HCT116 (cell line): ENCODE measurements at regions not wholly inside any gene's neighbourhood (a gene's known extent, or its start where the extent isn't known, plus 50 kb on each side); places are given as distances from the start of the nearest gene placed in this dataset.

Experiments
- CEBPB ChIP-seq: IDR thresholded peaks from 2 replicates; pipeline ENCODE4 v1.6.1; 2012; ENCODE audit warnings: low read depth
- EZH2 ChIP-seq: fragments of 200-600 bp; sonication (generic); IDR thresholded peaks from 2 replicates; pipeline ENCODE4 v1.6.1; 2017; ENCODE audit warnings: antibody characterized with exemption, mixed run types
- EZH2phosphoT487 ChIP-seq: fragments of 200-600 bp; IDR thresholded peaks from 2 replicates; pipeline ENCODE4 v1.6.1; 2018; ENCODE audit warnings: antibody characterized with exemption, borderline replicate concordance
- JUND ChIP-seq: IDR thresholded peaks from 2 replicates; pipeline ENCODE4 v1.6.1; 2012
- POLR2A ChIP-seq: IDR thresholded peaks from 2 replicates; pipeline ENCODE4 v1.7.0; 2011; ENCODE audit warnings: borderline replicate concordance; ENCODE audit not compliant: insufficient read depth, insufficient read length; ENCODE audit errors: extremely low read depth
- POLR2AphosphoS5 ChIP-seq: IDR thresholded peaks from 2 replicates; pipeline ENCODE4 v1.6.1; 2011; ENCODE audit warnings: mild to moderate bottlenecking, low read depth, low read length, moderate library complexity
- RAD21 ChIP-seq: IDR thresholded peaks from 2 replicates; pipeline ENCODE4 v1.6.1; 2012; ENCODE audit warnings: low read depth, mild to moderate bottlenecking
- SIN3A ChIP-seq: IDR thresholded peaks from 2 replicates; pipeline ENCODE4 v1.6.1; 2012; ENCODE audit warnings: low read depth
- YY1 ChIP-seq: IDR thresholded peaks from 2 replicates; pipeline ENCODE4 v1.6.1; 2011; ENCODE audit warnings: low read length, low read depth, moderate library complexity, mild to moderate bottlenecking; ENCODE audit not compliant: insufficient replicate concordance; ENCODE audit errors: extremely low read depth
- ZFX ChIP-seq: fragments of 450-650 bp; IDR thresholded peaks from 2 replicates; pipeline ENCODE4 v1.6.1; 2017
- TF ChIP-seq, protein P1 (sequence below), 3 experiments: fragments of 200-600 bp in 1 of 3; sonication (generic) in 1 of 3; IDR thresholded peaks in 2 of 3; conservative IDR thresholded peaks in 1 of 3; 2 replicates each; pipeline ENCODE4 v1.5.1; 2012 to 2017; ENCODE audit warnings: low read depth in 2 of 3, low read length in 2 of 3, antibody characterized with exemption in 1 of 3, borderline replicate concordance in 1 of 3, control low read depth in 1 of 3, mild to moderate bottlenecking in 1 of 3, mixed read lengths in 1 of 3, mixed run types in 1 of 3, moderate library complexity in 1 of 3; ENCODE audit not compliant: insufficient read depth in 1 of 3
- TF ChIP-seq, protein P2 (sequence below): IDR thresholded peaks from 2 replicates; pipeline ENCODE4 v1.6.1; 2012
- TF ChIP-seq, protein P3 (sequence below): IDR thresholded peaks from 2 replicates; pipeline ENCODE4 v1.6.1; 2011; ENCODE audit warnings: mild to moderate bottlenecking, low read length, moderate library complexity; ENCODE audit not compliant: insufficient replicate concordance; ENCODE audit errors: extremely low read depth

DNA sequence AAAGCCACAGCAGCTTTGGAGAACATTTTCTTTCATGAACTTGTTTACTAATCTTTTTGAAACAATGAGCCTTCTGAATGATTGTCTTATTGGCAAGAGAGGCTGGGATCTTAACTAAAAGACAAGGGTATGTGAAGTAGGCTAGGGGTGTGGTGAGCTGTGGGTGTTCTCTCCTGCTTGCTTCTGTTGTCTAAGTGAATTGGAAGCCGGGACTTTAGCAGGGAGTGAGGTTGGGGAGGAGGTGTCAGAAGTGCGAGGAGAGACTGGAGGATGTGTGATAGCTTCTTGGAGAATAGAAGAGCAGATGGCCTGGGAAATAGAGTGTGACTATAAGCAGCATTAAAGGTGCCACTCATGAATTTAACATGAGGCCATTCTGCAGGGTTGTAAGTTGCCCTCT lies 562.8 kb downstream of the UTRN start:
- TF ChIP-seq YY1 (no peak), SIN3A (no peak), POLR2AphosphoS5 (no peak), CEBPB (no peak), ZFX (no peak), POLR2A (no peak), EZH2phosphoT487 (no peak), EZH2 (no peak), RAD21 (no peak), JUND (no peak)
- TF ChIP-seq, protein P1, sequence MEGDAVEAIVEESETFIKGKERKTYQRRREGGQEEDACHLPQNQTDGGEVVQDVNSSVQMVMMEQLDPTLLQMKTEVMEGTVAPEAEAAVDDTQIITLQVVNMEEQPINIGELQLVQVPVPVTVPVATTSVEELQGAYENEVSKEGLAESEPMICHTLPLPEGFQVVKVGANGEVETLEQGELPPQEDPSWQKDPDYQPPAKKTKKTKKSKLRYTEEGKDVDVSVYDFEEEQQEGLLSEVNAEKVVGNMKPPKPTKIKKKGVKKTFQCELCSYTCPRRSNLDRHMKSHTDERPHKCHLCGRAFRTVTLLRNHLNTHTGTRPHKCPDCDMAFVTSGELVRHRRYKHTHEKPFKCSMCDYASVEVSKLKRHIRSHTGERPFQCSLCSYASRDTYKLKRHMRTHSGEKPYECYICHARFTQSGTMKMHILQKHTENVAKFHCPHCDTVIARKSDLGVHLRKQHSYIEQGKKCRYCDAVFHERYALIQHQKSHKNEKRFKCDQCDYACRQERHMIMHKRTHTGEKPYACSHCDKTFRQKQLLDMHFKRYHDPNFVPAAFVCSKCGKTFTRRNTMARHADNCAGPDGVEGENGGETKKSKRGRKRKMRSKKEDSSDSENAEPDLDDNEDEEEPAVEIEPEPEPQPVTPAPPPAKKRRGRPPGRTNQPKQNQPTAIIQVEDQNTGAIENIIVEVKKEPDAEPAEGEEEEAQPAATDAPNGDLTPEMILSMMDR (IDR thresholded peaks at IDR 0.05 in 2 of 3, conservative IDR thresholded peaks at IDR 0.05 in 1 of 3; ENCODE audit: borderline replicate concordance in 1 of 3, insufficient read depth in 1 of 3, low read depth in 2 of 3, low read length in 2 of 3): no peak
- TF ChIP-seq, protein P2, sequence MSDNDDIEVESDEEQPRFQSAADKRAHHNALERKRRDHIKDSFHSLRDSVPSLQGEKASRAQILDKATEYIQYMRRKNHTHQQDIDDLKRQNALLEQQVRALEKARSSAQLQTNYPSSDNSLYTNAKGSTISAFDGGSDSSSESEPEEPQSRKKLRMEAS: no peak
- TF ChIP-seq, protein P3, sequence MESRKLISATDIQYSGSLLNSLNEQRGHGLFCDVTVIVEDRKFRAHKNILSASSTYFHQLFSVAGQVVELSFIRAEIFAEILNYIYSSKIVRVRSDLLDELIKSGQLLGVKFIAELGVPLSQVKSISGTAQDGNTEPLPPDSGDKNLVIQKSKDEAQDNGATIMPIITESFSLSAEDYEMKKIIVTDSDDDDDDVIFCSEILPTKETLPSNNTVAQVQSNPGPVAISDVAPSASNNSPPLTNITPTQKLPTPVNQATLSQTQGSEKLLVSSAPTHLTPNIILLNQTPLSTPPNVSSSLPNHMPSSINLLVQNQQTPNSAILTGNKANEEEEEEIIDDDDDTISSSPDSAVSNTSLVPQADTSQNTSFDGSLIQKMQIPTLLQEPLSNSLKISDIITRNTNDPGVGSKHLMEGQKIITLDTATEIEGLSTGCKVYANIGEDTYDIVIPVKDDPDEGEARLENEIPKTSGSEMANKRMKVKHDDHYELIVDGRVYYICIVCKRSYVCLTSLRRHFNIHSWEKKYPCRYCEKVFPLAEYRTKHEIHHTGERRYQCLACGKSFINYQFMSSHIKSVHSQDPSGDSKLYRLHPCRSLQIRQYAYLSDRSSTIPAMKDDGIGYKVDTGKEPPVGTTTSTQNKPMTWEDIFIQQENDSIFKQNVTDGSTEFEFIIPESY: no peak
